D721Med (cell line): ENCODE measurements at regions not wholly inside any gene's neighbourhood (a gene's known extent, or its start where the extent isn't known, plus 50 kb on each side); places are given as distances from the start of the nearest gene placed in this dataset.

Experiments
- DNase-seq: peaks from one replicate; pipeline ENCODE4 v3.0.0; 2011; ENCODE audit warnings: low spot score; ENCODE audit not compliant: insufficient read length
- FAIRE-seq: peaks from 2 replicates; lab custom pipeline; 2011; peaks lifted over from hg19 to GRCh38; lab: Jason Lieb, UNC
- TF ChIP-seq, protein P1 (sequence below): IDR thresholded peaks from 2 replicates; pipeline ENCODE4 v1.5.1; 2012; ENCODE audit warnings: mild to moderate bottlenecking, control low read depth; ENCODE audit not compliant: insufficient read depth; ENCODE audit errors: missing control alignments

DNA sequence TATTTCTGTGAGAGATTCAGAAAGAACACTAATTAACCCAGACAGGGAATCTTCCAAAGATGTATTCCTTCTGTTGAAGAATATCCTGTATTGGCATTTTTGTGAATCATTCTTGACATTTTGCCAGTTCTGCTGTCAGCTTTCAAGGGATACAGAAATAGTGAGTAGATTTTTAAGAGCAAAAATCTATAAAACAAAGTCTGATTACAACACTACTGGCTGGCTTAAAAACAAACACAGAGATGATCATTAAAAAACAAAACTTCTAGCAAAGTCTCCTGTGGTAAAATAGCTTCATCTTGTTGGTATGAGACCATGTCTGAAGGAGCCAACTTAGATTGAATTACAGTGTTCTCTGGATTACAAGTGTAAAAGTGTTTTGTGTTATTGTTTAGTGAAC, 866.3 kb upstream of the KLHL29 start:
- DNase-seq (no peak), FAIRE-seq (no peak)
- TF ChIP-seq, protein P1, sequence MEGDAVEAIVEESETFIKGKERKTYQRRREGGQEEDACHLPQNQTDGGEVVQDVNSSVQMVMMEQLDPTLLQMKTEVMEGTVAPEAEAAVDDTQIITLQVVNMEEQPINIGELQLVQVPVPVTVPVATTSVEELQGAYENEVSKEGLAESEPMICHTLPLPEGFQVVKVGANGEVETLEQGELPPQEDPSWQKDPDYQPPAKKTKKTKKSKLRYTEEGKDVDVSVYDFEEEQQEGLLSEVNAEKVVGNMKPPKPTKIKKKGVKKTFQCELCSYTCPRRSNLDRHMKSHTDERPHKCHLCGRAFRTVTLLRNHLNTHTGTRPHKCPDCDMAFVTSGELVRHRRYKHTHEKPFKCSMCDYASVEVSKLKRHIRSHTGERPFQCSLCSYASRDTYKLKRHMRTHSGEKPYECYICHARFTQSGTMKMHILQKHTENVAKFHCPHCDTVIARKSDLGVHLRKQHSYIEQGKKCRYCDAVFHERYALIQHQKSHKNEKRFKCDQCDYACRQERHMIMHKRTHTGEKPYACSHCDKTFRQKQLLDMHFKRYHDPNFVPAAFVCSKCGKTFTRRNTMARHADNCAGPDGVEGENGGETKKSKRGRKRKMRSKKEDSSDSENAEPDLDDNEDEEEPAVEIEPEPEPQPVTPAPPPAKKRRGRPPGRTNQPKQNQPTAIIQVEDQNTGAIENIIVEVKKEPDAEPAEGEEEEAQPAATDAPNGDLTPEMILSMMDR = no peak

DNA sequence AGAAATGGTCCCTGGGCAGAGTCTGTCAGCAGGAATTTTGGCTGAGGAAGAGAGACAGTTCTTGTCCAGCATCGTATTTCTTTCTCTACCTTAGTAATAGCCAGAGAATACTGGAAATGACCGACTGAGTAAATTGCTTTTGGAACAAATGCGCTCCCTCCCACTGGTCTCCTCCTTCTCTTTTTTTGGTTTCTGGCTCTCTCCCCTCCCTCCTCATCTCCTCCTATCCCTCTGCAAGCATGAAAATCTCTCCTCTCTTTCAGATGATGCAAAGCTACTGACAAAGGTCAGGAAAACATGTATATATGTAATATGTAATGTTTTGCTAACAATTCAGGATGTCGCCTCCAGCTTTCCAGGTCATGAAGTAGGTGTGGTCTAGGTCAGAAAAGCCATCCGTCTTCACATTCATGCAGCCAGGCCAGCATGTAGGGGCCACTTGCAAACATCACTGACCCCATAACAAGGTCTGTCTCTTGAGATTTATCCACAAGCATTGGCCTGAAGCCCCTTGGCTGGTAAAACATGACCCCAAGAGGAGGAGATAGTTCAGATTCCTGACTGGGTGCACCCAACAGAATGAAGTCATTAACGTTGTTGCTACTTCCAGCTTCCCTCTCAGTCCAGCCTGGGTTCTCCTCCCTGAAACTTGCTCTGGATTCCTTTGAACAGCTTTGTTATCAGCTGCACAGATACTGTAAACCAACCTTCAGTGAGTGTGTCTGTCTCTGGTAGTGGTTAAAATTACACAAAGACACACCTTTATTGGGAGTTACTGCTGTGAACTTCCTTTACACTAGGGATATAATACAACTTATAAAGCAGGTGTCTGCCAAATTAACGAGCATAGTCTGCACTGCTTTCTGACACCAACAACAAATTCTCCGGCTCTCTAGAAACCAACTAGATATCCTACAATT, 864.4 kb upstream of the KLHL29 start:
- no peak for FAIRE-seq
- TF ChIP-seq, protein P1 = no peak

DNA sequence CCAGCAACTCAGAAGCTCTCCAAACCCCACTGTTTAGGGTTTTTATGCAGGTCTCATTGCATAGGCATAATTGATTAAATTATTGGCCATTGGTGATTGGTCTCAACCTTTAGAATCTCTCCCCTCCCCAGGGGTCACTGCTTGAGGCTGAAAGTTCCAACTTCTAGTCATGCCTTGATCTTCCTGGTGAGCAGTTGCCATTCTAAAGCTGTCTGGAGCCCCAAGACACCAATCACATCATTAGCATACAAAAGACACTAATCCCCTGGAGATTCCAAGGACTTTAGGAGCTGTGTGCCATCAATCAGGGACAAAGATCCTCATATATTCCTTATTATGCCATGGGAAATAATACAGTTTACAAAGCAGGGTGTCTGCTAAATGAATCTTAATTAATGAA, 863.4 kb upstream of the KLHL29 start:
- FAIRE-seq (no peak), DNase-seq (no peak)
- TF ChIP-seq, protein P1 = no peak

More for the DNA sequence above, 864.4 kb upstream of the KLHL29 start:
- DNase-seq = no peak

DNA sequence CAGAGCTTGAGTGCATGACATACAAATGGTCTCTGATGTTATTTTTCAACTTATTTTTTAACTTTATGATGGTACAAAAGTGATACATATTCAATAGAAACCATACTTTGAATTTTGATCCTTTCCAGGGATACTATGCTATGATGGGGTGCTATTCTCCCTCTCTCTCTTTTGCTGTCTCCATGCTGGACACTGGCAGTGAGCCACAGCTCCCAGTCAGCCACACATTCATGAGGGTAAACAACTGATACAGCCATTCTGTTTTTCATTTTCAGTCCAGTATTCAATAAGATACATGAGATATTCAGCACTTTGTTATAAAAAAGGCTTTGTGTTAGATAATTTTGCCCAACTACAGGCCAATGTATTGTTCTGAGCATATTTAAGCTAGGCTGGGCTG, 859.3 kb upstream of the KLHL29 start:
- TF ChIP-seq, protein P1 = no peak
- no peak for FAIRE-seq
- DNase-seq = no peak

DNA sequence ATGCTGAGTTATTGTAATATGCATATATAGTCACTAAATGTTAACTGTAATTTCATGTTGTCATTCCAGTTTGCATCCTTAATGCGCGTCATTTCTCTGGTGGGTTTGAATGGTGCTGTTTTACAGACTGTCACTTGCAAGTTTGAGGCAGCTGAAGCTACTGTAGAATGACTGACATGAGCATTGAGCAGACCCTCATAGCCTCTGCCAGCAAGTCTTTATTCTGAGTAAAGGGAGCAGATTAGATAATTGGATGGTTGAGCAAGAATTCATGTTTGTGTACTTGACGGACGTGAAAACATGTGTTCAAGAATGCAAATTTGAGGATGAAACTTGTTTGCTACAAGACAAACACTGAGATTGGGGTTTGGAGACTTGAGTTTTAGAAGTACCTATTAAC, 854.8 kb upstream of the KLHL29 start:
- no peak for FAIRE-seq
- DNase-seq = no peak
- TF ChIP-seq, protein P1 = no peak

DNA sequence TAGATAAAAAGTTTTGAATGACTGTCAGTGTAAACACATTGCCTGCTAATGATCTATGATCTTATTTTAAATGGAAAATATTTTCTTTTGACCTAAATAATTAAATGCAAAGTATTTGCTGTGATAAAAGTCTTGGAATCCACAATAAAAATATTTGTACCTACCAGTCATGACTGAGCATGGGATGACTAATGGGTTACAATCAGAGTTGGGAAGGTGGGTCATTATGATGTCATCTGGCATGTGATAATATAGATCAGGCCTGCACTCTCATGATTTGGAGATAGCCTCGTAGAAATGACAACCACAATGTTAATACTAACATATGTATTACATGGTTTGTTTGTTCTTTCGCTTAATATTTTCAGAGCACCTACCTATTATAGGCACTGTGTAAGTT, 848.8 kb upstream of the KLHL29 start:
- TF ChIP-seq, protein P1 = no peak
- DNase-seq (no peak), FAIRE-seq (no peak)

DNA sequence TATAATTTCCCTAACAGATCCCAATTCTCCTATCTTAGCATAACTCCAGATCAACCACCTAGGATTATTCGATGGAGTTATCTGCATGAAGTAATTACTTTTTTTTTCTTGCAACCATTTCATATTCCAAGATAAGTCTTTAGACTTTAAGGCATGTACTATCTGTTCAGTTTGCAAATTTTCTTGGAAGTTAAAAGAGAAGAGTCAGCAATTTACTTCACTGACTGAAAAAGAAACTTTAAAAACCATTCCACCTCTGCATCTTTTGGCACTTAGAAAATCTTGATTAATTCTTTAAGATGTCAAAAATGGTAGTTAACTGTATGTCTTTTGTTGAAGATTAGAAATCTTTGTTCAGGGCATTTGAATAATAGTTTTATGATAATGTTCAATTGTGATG, 830.5 kb upstream of the KLHL29 start:
- FAIRE-seq = no peak
- TF ChIP-seq, protein P1 = no peak
- DNase-seq = no peak
